ENCODE measurements at regions not wholly inside any gene's neighbourhood (a gene's known extent, or its start where the extent isn't known, plus 50 kb on each side); places are given as distances from the start of the nearest gene placed in this dataset.
"Not testable (repeated sequence)": the region's sequence is repeated elsewhere in the genome, so short reads cannot be mapped to it uniquely, and the experiment has no call there.

DNA sequence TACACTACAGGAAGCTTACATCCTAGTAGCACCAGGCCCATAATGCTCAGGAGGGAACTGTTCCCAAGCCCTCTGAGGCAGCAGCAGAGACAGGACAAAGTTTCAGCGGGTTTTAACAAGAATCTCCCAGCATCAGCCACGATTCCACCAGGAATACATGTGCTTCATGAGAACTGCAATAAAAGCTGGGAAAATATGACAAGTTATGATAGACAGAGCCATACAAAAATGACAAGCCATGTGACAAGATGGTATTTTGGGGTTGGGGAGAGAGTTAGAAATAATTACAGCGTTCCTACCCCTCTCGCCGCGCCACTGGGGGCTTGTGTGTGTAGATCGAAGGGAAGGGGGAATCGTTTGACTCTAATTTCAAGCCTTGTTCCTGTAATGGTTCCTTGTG is 112.7 kb upstream of the CTBP2 start:
- no peak for DNase-seq (ENCODE audit: low read depth)

DNA sequence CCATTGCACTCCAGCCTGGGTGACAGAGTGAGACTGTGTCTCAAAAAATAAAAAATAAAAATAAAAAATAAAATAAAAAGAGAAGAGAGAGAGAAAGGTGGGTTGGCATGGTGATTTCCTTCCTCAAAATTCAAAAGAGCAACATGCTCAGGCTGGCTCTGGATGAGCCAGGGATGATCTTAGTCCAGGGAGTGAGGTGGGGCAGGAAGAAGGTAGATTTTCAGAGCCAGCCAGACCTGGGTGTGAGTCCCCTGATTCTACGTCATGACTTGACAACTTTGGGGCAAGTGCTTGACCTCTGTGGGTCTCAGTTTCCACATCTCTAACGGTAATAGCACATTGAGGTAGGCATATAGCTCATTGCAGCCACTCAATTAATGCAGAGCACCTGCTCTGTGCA is 109.4 kb upstream of the CTBP2 start:
- no peak for DNase-seq (ENCODE audit: low read depth)

DNA sequence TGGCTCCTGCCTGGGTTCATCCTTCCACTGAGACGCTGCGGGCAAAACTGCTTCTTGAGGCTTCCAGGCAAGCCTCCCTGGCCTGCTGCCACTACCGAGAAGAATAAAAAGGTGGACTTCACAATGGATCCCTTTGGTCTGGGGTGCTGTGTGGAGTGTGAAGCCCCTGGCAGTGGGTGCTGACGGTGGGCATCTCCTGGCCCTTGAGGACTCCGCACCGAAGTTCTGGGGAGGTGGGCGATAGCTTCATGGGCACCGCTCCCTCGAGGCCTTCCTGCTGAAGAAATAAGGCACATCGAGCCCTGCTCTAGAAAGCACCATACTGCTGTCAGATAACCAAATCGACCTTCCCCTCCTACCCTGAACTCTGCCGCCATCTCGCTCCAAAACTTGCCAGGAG is 106.6 kb upstream of the CTBP2 start:
- no peak for DNase-seq (ENCODE audit: low read depth)

DNA sequence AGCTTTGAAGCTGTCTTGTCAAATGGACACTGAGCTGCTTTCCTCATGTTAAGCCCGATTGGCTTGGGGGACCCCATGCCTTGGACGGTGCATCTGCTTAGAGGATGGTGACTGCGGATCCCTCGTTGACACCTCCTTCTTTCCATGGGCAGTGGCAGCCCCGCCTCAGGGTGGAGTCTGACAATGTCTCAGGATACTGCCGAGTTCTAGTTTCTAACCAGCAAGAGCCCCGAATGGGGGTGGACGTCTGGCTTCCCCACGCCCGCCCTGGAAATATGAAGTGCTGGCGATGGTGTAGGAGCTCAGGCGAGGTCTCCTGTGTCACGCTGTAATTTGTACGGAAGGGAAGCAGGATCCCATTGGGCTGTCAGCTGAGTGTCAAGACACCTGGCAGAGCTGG is 106.2 kb upstream of the CTBP2 start:
- DNase-seq (ENCODE audit: low read depth) = no peak

DNA sequence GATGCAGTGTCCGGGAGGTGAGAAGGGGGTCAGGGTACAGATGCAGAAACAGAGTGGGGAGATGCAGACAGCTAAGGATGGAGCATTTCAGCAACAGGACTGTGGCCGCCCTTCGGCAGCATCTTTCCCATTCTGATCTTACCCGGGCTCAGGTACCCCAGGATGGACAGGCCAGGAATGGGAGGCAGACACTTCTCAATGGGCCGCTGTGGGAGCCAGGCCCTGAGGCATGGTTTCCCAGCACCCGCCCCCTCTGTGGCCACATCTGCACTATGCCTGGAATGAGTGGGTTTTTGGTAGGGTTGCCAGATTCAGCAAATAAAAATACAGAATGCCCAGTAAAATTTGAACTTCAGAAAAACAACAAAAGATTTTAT is 105.2 kb upstream of the CTBP2 start:
- no peak for DNase-seq (ENCODE audit: low read depth)

DNA sequence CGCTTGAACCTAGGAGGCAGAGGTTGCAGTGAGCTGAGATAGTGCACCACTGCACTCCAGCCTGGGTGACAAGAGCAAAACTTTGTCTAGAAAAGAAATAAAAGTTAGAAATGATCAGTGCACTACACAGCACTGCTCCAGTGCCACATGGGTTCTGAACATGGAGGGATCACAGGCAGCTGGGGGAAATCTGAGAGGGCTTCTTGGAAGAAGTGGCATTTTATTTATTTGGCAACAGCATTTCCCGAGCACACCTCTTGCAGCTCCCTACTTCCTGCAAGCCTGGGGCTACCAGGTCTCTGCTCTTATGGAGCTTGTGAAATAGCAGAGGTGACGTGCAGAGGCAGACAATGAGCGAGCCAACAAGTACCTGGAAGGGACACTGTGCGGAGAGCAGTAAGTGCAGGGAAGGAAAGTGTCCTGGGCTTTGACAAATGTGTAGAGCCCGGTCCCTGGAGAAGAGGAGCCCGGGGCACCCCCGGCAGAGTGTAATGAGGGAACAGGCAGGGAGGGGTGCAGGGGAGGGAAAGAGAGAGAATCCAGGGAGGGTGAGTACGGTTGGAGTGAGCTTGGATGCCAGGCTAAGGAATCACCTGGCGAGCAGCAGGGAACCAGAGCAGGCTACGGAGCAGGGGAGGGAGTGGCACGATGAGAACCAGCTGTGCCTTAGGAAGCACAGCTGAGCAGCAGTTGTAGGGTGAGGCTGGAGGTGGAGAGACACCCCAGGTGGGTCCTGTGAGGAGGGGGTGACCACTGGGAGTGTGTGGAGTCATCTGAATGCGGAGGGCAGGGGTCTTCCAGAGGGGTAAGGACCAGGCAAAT is 104.6 kb upstream of the CTBP2 start:
- DNase-seq (ENCODE audit: low read depth) = no peak

DNA sequence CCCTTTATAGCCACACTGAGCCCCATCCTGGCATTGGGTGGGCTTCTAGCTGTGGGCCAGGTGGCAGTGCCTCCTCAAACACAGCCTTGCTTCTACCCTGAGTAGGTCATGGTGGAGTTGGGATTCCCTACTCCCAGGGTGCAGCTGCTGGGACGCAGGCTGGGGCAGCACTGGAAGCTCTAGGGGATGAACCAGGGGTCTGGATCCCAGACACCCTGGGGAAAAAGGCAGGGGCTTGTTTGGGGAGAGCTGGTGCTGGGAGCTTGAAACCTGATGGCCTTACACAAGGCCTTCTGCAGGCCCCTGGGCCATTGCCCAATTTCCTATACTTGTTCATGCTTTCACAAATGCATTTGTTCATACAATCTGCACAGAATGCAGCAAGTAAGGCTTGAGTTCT is 103.7 kb upstream of the CTBP2 start:
- no peak for DNase-seq (ENCODE audit: low read depth)

DNA sequence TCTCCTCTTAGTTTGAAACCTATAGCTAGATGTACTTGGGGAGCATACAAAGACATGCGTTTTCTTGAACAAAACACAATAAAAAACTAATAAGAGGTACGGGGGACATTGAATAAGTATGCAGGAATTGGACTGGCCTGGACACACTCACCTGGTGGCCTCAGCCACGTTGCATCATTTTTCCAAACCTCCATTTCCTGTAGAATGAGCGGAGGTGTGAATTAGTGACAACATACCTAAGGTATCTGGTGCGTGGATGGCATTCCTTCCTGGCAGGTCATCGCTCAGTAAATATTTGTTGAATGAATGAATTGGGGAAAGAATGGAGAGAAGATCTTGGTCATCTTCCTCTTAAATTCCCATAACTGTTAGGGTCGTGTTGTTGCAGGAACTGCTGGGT is 103.2 kb upstream of the CTBP2 start:
- DNase-seq (ENCODE audit: low read depth) = no peak

DNA sequence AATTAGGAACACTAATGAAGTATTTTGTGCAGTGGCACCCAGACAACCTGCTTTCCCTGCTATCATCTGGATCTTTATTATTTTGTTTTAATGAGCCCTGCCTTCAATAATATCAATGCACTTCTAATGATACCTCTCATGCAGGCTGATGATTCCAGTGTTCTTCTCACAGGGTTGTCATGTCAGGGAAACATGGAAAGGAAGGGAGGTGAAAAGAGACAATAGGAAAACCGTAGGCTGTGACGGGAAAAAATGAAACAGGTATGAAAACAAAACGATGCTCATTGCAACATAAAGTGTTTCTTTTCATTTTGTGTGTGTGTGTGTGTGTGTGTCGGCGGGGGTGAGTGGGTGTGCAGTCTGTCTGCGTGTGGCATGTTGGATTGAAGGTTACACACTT is 102.6 kb upstream of the CTBP2 start:
- DNase-seq (ENCODE audit: low read depth) = no peak

DNA sequence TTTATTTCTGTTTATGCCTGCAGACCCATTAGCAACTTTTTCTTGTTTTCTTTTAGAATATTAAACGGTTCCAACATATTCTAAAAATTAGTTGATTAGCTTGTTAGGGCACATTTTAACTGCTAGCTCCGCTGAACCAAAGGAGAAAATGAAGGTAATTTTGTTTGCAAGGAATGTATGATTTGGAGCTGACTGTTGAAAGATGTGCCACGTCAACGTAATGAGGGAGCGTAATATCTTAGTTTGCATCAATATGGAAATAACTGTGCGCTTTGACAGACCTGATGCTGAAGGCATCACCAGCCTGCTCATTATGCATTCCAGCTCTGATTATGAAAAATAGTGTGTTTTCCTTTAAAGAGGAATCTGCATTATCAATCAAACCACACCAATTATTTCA is 102.0 kb upstream of the CTBP2 start:
- no peak for DNase-seq (ENCODE audit: low read depth)

DNA sequence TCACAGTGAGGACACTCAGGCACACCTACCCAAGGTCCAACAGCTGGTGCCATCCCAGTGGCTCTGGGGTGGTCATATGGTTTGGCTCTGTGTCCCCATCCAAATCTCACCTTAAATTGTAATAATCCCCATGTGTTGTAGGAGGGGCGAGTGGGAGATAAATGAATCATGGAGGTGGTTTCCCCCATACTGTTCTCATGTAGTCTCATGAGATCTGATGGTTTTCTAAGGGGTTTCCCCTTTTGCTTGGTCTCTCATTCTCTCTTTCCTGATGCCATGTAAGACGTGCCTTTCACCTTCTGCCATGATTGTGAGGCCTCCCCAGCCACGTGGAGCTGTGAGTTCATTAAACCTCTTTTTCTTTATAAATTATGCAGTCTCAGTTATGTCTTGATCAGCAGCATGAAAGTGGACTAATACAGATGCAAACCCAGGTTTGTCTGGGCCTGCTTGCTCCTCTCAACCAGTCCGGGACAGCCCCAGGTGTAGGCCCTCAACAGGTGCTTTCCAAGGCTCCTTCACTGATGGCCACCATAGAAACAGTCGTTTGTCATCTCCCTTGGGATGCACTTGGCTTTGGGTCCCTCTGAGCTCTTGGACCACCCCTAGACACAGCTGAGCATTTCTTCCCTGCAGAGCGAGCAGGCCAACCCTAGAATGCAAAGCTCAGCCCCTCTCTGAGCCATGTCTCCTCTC is 101.3 kb upstream of the CTBP2 start:
- no peak for DNase-seq (ENCODE audit: low read depth)

DNA sequence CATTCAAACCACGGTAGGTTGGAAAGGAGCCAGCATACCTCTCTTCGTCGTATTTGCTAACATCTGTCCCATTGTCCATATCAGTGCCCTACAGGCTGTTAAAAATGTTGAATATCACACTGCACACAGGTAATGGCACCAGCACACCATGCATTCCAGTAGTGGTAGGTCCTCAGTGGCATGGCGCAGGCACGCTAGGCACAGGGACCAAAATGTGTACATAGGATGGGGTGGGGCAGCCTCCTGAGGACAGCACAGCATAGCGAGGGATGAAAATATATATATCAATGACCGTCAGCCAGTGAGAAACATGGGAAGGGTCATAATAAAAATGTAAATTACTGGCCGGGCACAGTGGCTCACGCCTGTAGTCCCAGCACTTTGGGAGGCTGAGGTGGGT is 99.9 kb upstream of the CTBP2 start:
- no peak for DNase-seq (ENCODE audit: low read depth)

DNA sequence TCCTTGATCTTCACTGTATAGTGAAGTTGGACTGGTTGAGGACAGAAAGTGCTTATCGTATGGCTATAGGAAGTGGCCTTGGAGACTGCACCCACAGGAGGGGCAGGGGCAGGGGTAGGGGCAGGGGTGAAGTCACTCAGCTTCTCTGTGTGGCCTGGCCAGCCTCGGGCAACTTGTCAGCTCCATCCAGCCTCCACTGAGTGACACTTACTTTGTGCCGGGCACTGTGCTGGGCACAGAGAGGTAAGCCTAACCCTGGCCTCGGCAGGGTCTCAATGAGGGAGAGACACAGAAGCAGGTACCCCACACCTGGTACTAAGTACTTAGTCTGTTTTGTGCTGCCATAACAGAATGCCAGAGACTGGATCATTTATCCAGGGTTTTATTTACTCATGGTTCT is 99.3 kb upstream of the CTBP2 start:
- DNase-seq (ENCODE audit: low read depth) = no peak

DNA sequence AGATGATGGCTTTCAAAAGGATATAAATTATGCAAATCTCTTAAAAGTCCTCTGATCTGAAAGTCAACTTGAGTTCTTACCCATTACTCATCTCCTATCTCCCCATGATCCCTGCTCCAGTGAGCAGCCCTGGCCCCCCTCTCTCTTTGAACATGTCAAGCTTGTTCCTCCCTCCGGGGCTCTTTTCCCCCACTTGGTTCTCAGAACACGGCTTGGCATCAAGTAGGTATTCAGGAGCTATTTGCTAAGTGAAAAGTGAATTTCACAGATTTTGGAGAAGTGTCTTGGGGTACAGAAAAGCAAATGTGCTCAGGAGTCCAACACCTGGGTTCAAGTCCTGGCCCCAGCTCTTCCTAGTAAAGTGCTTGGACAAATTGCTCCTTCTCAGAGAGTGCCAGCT is 98.3 kb upstream of the CTBP2 start:
- DNase-seq (ENCODE audit: low read depth) = no peak

DNA sequence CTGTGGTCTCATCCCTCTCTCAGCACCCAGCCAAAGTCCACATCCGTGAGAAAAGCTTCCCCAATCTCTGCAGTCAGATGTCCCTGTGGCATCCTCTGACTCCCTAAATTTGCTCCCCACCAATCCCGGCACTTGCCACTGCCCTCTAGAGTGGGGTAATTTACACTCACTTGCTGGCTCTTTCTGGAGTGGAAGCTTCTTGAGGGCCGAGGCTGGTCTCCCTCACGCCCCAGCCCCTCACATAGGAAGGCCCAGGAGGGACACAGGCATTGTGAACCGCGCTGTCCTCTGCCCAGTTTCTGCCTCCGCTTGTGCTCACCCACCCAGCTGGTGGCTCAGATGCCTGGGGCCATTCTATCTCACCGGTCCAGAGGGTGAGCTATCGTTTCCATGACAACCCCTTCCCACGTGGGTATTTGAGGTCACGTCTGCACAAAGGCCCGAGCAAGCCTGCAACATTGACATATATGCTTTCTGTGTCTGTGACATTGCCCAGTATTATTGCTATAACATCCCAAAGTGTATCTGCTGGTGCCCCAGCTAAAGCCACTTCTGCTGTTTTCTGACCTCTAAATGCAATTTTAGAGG is 97.3 kb upstream of the CTBP2 start:
- no peak for DNase-seq (ENCODE audit: low read depth)

DNA sequence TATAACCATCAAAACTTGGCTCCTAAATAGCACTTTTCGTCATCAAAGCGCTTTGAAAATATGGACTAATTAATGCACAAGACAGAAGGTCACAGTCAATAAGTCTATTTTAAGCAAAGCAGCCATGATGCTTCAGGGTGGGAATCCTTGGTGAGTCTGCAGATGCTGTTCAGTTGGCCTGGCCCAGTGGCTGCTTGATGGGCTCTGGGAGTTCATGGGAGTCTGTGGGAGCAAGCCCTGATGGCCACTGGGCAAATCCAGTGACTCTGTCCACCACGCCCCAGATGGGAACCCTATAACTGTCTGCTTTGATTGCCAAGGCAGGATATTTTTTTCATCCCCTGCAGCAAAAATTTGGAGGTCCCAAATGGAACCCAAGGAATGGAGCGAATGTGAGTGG is 95.7 kb upstream of the CTBP2 start:
- no peak for DNase-seq (ENCODE audit: low read depth)

DNA sequence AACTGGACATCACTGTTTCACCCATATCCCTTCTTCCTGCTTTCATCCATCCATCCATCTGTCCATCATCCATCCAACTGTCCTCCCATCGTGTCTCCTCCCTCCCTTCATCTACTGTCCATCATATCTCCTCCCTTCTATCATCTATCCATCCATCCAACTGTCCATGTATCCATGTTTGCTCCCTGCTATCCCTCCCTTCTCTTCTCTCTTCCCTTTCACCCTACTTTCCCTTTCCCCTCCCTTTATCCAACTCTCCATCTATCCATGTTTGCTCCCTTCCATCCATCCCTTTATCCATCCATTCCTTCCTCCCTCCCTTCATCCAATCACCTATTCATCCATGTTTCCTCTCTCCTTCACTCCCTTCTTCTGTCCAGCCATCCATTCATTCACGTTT is 92.6 kb upstream of the CTBP2 start:
- DNase-seq (ENCODE audit: low read depth) = no peak

DNA sequence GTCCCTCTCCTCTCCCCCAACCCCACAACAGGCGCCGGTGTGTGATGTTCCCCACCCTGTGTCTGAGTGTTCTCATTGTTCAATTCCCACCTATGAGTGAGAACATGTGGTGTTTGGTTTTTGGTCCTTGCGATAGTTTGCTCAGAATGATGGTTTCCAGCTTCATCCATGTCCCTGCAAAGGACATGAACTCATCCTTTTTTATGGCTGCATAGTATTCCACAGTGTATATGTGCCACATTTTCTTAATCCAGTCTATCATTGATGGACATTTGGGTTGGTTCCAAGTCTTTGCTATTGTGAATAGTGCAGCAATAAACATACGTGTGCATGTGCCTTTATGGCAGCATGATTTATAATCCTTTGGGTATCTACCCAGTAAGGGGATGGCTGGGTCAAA is 90.5 kb upstream of the CTBP2 start:
- DNase-seq (ENCODE audit: low read depth) = not testable (repeated sequence)

DNA sequence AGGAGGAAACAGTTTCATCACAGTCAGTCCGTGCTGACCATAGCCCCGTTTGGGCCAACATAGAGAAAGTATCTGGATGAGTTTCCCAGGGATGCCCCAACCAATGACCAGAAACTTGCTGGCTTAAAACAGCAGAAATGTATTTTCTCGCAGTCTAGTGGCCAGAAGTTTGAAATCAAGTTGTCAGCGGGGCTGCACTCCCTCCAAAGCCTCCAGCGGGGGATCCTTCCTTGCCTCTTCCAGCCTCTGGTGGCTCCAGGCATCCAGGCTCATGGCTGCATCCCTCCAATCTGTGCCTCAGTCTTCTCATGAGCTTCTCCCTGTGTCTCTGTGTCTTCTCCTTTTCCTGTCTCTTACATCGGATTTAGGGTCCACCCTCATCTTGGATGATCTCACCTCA is 89.6 kb upstream of the CTBP2 start:
- DNase-seq (ENCODE audit: low read depth) = no peak

DNA sequence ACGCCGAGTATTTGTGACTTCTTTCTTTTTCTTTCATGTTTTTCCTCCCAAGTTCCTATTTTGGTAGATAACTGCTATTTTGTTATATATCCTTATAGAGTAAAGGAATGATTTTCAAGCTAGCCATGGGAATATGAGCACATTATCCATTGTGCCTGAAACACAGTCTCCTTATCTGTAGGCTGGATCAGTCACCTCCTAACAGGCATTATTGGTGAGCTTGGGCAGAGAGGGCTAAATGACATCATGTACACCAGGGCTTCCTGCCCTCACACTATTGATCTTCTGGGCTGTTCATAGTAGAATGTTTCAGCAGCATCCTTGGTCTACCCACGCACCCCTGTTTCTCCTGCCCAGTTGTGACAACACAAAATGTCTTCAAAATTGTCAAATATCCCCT is 88.1 kb upstream of the CTBP2 start:
- no peak for DNase-seq (ENCODE audit: low read depth)

DNA sequence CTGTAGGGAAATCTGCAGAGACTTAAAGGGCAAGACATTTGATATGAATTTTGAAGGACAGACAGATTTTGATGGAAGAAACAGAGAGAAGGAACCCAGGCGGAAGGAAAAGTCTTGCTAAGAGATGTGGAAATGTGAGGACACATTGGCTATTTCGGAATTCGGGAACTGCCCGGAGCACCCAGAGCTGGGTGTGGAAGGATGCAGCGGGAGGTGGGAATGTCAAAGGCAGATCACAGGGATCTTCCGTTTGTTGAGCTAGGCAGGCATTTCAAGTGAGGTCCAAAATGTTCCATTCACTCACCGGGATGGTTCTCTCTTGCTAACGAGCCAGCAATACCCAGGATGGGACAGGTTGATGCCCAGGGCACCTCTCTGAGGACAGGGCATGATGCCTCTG is 87.2 kb upstream of the CTBP2 start:
- DNase-seq (ENCODE audit: low read depth) = no peak

DNA sequence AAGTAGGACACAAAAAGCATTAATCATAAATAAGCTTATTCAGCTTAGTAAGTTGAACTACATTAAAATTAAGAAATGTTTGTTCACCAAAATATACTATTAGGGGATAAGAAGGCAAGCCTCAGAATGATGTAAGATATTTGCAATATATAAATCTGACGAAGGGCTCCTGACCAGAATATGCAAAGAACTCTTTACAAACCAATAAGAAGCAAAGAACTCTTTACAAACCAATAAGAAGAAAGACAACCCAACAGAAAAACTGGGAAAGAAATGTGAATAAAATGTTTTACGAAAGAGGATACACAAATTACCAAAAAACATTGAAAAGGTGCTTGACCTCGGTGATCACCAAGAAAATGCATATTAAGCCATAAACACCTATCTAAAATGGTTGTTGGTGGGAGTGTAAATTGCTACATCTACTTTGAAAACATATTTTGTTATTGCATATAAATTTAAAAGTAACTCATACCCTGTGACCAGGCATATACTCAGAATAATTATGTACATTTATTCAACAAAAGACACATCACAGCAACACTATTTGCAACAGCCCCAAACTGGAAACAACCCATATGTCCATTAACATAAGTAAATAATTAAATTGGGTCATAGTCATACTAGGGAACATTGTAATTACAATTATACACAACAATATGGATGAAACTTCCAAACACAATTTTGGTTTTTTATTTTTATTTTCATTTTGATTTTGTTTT is 83.3 kb upstream of the CTBP2 start:
- DNase-seq (ENCODE audit: low read depth) = no peak

DNA sequence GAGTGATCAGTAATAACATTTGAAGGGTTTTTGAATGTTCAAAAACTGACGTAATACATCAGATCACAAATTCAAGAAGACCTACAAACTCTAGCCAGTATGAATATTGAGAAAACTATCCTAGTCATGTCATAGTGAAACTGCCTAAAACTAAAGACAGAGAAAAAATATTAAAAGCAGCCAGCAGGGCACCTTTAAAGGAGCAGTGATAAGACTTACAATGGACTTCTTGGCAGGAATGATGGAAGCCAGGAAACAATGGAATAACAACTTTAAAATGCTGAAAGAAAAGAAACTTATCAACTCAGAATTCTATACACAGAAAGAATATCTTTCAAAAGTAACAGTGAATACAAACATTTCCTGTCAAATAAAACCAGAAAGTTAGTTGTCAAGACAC is 78.3 kb upstream of the CTBP2 start:
- no peak for DNase-seq (ENCODE audit: low read depth)

Measured in GM04504 (cell line).